Thyroid gland (tissue), 4 donors: ENCODE measurements at regions not wholly inside any gene's neighbourhood (a gene's known extent, or its start where the extent isn't known, plus 50 kb on each side); places are given as distances from the start of the nearest gene placed in this dataset.

ENCODE experiments used
- DNase-seq, 2 donors: peaks; one replicate each; pipeline ENCODE4 v3.0.0-alpha.2; 2019
- H3K27ac ChIP-seq, 3 donors: fragments of 200-600 bp; sonication (generic); 1 replicate in 2 of 3; 2 replicates in 1 of 3; pipeline ENCODE4 v1.5.1; 2016 to 2019; ENCODE audit warnings: mild to moderate bottlenecking in 1 of 3, moderate library complexity in 1 of 3
- H3K27me3 ChIP-seq: fragments of 200-600 bp; sonication (generic); one replicate; pipeline ENCODE4 v1.5.1; 2019
- H3K36me3 ChIP-seq, 2 donors: fragments of 200-600 bp; sonication (generic); one replicate each; pipeline ENCODE4 v1.5.1; 2016 to 2019
- H3K4me1 ChIP-seq, 2 donors: fragments of 200-600 bp; sonication (generic); one replicate each; pipeline ENCODE4 v1.5.1; 2017 to 2019
- H3K4me3 ChIP-seq, 3 donors: fragments of 200-600 bp; sonication (generic); replicated peaks in 1 of 3; 1 replicate in 2 of 3; 2 replicates in 1 of 3; pipeline ENCODE4 v1.5.1; 2016; ENCODE audit warnings: mild to moderate bottlenecking in 1 of 3
- H3K9me3 ChIP-seq: fragments of 200-600 bp; sonication (generic); one replicate; pipeline ENCODE4 v1.5.1; 2017
- POLR2A ChIP-seq, 2 donors: fragments of 450-650 bp; IDR thresholded peaks; one replicate each; pipeline ENCODE4 v1.6.1; 2017; ENCODE audit warnings: antibody characterized with exemption in 2 of 2, mild to moderate bottlenecking in 2 of 2, moderate library complexity in 1 of 2
- WGBS, 2 donors: methylation state at CpG; one replicate each; pipeline ENCODE4 v1.1.5; 2017; 5-methylcytosine and 5-hydroxymethylcytosine counted together
- intact Hi-C: fragments of 100-400 bp; cut with DNase I; formaldehyde crosslinking; loops from one replicate; pipeline ENCODE4 v1.15.1; 2023
- TF ChIP-seq, protein P1 (sequence below), 6 experiments: fragments of 200-600 bp in 3 of 6; fragments of 450-650 bp in 3 of 6; sonication (generic) in 3 of 6; IDR thresholded peaks; one replicate each; pipeline ENCODE4 v1.5.1; 2016 to 2019; ENCODE audit warnings: antibody characterized with exemption in 6 of 6, mild to moderate bottlenecking in 2 of 6, inconsistent platforms in 1 of 6, moderate library complexity in 1 of 6

DNA sequence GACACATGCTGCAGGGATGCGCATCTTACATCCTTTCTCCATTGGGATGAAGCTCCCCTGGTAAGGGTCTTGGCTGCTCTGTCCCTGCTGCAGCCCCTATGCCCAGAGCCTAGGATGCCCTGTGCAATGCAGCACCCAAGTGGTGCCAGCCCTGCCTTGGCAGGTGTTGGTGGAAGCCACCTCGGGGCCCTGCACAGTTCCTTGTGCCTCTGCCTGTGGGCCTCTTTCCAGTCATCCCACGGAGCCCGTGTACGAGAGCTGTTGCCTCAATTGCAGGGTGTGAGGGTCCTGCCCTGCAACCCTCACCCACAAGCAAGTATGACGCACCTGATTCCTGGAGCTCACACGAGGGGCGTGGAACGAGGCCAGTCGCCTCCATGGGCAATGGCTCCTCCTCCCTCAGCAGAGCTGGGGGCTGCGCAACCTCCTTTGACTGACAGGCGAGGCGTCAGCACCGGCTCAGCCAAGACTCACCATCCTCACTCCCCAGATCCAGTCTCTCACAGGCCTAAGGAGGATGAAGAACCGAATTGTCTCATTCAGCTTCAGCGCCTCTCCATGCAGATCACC lies 719.6 kb downstream of the BRD1 start:
- Histone ChIP-seq H3K4me1 (no peaks in the 10 kb centered on the region), H3K4me3 (no peak overlapping the region), H3K27ac (no peak overlapping the region), H3K9me3 (no peaks in the 10 kb centered on the region), H3K36me3 (no peaks in the 10 kb centered on the region), H3K27me3 (no peaks in the 10 kb centered on the region)
- TF ChIP-seq POLR2A (IDR thresholded peaks at IDR 0.05): no peak
- no peak for DNase-seq
- 71 to 86% methylated on average over 15 to 16 of the region's 16 CpGs for WGBS, 2 donors
- intact Hi-C loops: no loop called here

DNA sequence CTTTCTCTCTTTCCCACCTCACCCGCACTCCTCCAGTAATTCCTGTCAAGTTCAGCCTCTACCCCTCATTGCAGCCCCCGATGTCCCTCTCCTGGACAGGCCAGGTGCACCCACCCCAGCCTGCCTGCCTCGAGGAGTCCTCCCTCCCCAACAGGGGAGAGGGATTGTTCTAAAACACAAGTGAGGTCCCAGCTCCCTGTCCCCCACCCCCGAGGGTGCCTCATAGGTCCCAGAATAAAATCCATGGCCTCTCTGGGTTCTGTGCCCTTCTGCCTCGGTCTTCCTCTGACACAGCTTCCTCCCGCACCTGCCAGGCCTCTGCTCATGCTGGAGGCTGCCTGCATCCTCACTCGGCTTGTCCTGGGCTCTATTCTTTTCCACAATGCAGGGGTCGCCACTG lies 720.1 kb downstream of the BRD1 start:
- Histone ChIP-seq H3K9me3 (no peaks in the 10 kb centered on the region), H3K4me3 (no peak overlapping the region), H3K27me3 (no peaks in the 10 kb centered on the region), H3K36me3 (no peaks in the 10 kb centered on the region), H3K27ac (no peak overlapping the region), H3K4me1 (no peaks in the 10 kb centered on the region)
- 65 to 74% methylated on average over 8 of the region's 8 CpGs for WGBS, 2 donors
- TF ChIP-seq POLR2A (IDR thresholded peaks at IDR 0.05): no peak
- TF ChIP-seq, protein P1, sequence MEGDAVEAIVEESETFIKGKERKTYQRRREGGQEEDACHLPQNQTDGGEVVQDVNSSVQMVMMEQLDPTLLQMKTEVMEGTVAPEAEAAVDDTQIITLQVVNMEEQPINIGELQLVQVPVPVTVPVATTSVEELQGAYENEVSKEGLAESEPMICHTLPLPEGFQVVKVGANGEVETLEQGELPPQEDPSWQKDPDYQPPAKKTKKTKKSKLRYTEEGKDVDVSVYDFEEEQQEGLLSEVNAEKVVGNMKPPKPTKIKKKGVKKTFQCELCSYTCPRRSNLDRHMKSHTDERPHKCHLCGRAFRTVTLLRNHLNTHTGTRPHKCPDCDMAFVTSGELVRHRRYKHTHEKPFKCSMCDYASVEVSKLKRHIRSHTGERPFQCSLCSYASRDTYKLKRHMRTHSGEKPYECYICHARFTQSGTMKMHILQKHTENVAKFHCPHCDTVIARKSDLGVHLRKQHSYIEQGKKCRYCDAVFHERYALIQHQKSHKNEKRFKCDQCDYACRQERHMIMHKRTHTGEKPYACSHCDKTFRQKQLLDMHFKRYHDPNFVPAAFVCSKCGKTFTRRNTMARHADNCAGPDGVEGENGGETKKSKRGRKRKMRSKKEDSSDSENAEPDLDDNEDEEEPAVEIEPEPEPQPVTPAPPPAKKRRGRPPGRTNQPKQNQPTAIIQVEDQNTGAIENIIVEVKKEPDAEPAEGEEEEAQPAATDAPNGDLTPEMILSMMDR (IDR thresholded peaks at IDR 0.05): no peak
- intact Hi-C loops: no loop called here
- no peak for DNase-seq

DNA sequence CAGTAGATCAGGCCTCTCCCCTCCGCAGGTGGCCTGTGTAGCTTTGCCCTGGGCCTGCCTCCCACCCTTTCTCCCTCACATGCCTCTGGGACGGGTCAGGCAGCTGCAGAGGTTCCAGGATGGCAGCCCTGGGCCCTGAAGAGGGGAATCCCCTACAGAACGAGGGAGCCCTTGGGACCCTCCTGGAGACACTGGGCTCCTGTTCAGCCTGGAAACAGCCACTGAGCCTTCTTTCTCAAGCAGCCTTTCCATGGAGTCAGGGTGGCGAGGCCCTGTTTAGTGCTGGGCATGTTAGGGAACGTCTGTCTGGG lies 720.9 kb downstream of the BRD1 start:
- intact Hi-C loops: no loop called here
- no peaks in the 10 kb centered on the region for H3K9me3 ChIP-seq

DNA sequence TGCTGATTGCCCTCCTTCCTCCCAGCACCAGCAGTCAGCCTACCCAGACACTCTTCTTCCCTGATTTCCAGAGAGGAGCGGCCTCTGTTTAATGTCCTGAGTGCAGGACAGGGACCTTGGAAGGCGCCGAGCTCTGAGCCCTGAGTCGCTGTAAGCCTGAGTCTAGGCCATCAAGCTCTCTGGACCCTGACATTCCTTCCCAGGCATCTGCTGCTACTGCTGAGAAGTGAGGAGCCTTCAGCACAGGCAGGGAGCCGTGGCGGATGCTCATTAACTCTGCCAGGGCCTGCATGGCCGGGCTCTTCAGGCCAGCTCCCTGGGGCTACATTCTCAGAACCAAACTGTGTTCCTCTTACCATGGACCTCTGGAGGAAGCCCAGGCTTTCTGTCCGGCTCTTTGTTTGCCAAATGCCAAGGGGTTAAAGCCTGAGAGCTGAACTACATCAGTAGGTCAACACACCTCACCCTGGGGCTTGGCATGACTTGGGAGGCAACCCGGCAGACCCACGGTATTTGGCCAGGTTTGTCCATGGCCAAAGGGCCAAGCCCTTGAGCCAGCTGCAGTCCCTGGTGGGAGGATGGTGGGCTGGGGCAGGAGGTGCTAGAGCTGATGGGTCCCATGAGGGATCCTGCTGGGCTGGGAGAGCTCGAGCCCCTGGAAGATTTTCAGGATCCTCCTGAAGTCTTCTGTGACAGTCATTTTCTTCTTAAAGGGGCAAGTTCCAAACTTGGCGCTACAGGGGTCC lies 721.4 kb downstream of the BRD1 start:
- TF ChIP-seq POLR2A (IDR thresholded peaks at IDR 0.05): no peak
- TF ChIP-seq, protein P1 (IDR thresholded peaks at IDR 0.05): no peak
- WGBS, 2 donors: 61 to 72% methylated on average over 10 of the region's 12 CpGs
- no peak overlapping the region for H3K4me3 ChIP-seq

More for the DNA sequence above, 720.9 kb downstream of the BRD1 start:
- H3K27me3 ChIP-seq: no peaks in the 10 kb centered on the region
- no peaks in the 10 kb centered on the region for H3K4me1 ChIP-seq
- WGBS, 2 donors: 76 to 83% methylated on average over 4 of the region's 5 CpGs
- no peak overlapping the region for H3K4me3 ChIP-seq
- no peaks in the 10 kb centered on the region for H3K36me3 ChIP-seq
- TF ChIP-seq, protein P1 (IDR thresholded peaks at IDR 0.05): no peak
- no peak for TF ChIP-seq POLR2A (IDR thresholded peaks at IDR 0.05)
- no peak for DNase-seq
- H3K27ac ChIP-seq: no peak overlapping the region

DNA sequence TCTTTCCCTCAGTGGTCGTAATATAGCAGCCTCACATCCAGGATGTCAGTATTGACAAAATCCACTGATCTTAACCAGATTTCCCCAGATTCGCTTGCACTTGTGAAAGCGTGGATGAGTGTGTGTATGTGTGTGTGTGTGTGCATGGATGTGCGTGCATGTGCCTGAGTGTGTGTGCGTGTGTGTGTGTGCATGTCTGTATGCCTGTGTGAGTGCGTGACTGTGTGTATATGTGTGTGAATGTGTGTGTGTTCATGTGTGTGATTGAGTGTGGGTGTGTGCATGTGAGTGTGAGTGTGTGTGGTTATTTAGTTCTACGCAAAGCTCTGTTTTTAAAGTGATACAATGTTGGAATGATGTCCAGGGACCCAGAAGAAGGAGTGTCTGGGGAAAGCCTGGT lies 723.2 kb downstream of the BRD1 start:
- Histone ChIP-seq H3K27ac (no peak overlapping the region), H3K36me3 (no peaks in the 10 kb centered on the region), H3K4me3 (no peak overlapping the region), H3K4me1 (no peaks in the 10 kb centered on the region), H3K9me3 (no peaks in the 10 kb centered on the region), H3K27me3 (no peaks in the 10 kb centered on the region)
- DNase-seq: no peak
- TF ChIP-seq POLR2A (IDR thresholded peaks at IDR 0.05): no peak
- TF ChIP-seq, protein P1 (IDR thresholded peaks at IDR 0.05): no peak
- intact Hi-C loops: no loop called here
- WGBS, 2 donors: 83 to 84% methylated on average over 7 of the region's 7 CpGs

More for the DNA sequence above, 721.4 kb downstream of the BRD1 start:
- no peak for DNase-seq
- Histone ChIP-seq H3K9me3 (no peaks in the 10 kb centered on the region), H3K4me1 (no peaks in the 10 kb centered on the region), H3K27ac (no peak overlapping the region), H3K27me3 (no peaks in the 10 kb centered on the region), H3K36me3 (no peaks in the 10 kb centered on the region)
- intact Hi-C loops: no loop called here
